Inflammatory macrophage (primary cell): ENCODE measurements at regions not wholly inside any gene's neighbourhood (a gene's known extent, or its start where the extent isn't known, plus 50 kb on each side); places are given as distances from the start of the nearest gene placed in this dataset.
"Not testable (repeated sequence)": the region's sequence is repeated elsewhere in the genome, so short reads cannot be mapped to it uniquely, and the experiment has no call there.

Experiments used
- DNase-seq, 2 donors: peaks; one replicate each; pipeline ENCODE4 v3.0.0-alpha.2; 2020 to 2022

DNA sequence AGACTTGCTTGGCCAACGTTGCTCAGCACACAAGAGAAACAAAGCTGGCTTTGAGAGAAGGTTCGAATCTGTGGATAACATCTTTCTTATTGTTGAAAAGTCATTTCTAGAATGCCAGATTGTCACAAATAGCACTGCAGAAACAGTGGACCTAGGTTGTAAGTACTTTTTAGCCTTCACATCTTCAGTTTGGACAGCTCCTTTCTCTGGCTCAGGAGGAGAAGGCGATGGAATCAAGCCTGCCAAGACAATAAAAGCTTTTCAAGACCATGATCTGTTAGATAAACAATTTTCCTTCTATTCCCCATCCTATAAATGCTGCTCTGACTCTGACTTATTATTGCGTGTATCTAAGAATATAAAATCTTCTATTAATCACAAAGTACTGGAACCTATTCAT, 615.2 kb upstream of the SEMA6A start:
- no peak for DNase-seq

DNA sequence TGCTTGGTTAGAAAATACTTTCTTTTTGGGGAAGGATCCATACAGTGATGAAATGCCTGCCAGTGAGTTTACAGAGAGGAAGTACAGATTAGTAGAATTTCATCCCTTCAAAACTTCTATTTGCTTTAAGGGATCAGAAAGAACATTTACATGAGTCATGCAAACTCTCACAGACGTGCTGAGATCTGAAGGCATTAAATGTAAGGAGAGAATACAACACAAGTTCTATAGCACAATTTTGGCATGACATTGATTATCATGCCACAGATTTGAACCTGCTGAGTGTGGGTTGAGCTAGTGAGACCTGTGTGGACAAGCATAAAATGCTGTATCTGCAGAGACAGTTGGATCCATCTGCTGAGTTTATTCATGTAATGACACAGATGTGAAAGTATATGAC, 613.6 kb upstream of the SEMA6A start:
- no peak for DNase-seq

DNA sequence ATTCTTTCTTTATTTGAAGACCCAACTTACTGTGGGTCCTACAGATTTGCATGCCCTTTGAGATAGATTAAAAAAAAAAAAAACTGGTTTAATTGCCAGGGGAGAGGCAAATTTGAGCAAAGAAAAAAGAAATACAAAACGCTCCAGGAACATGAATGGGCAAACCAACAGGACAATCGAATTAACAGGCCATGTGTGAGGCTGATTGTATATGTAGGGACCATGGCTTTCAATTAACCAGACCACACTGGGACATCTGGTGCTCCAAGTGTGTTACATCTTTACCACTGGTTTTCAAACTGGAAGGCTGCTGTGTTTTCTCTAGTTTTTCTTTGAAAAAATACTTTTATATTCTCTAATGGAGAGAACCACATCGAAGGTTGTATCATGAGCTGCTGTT, 612.1 kb upstream of the SEMA6A start:
- DNase-seq: no peak

DNA sequence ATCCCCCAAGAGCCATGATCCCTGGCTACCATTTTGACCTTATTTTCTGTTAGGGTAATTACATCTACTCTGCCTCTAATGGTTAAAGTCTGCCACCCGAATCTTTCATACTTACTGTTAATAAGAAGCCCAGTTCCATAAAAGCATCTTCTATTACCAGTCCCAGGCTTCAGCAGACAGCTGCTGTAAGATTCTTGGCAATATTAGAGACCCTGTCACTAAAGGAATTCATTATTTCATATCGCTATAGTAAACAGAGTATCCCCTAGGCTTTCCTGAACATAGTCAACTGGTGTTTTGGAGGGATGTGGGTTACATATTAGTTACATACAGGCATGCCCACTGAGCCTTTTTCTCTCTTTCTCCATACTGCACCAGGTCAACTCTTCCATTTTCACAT, 608.7 kb upstream of the SEMA6A start:
- no peak for DNase-seq

GRCh38 chr5:117182104-117182503, 607.5 kb upstream of the SEMA6A start:
- DNase-seq: no peak

GRCh38 chr5:117177302-117177701, 602.7 kb upstream of the SEMA6A start:
- DNase-seq: no peak

DNA sequence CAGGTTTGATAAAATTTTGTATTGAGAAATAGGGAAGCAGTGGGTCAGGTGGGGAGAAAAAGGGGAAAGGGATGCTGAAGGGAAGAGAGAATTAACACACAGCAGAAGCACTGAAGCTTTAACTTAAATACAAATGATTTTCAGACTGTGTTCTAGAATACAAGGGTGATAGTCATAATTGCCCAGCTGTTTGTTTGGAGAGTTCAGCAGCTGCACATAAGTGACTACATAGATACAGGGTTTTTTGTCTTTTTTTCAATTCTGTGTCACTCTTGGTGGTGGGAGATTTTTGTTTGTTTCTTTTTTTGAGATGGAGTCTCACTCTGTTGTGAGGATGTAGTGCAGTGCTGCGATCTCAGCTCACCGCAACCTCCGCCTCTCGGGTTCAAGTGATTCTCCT, 590.4 kb upstream of the SEMA6A start:
- no peak for DNase-seq

- no peak for DNase-seq
These were observed 587.2 kb upstream of the SEMA6A start for GRCh38 chr5:117161718-117162335.

GRCh38 chr5:117160391-117160790, 585.8 kb upstream of the SEMA6A start:
- no peak for DNase-seq

DNA sequence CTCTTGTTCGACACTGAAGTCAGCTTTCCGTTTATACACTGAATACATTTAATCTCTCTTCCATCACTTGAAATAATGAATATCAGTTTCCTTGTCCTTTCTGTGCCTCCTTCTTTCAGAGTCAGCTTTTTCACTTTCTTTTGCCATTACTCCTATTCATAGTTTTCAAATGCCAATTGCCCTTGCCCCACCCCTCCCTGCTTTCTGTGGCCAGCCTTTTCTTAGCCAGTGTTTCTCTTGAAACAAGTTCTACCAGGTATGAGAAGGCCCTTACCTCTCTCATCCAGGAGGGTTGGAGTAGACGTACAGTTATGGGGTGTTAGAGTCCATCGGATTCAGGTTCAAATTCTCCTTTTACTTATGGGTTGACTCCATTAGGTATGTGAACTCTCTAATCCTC, 574.7 kb upstream of the SEMA6A start:
- DNase-seq: no peak

DNA sequence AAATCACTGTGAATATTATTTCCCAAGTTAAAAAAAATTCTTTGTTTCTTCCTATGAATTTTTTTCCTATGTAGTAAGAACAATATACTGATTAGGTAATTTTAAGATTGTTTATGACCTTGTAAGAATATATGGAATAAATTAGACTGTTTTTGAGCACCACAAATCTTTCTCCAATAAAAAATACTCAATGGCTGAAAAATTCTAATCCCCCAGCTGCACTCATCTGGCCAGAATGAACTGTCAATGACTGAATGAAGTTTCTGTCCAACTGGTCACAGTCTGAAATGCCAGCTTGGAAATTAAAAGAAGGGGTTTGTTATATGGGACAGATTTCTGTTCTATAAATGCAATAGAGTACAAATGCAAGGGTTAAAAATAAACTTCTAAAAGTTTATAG, 569.5 kb upstream of the SEMA6A start:
- DNase-seq: no peak

GRCh38 chr5:117143406-117143805, 568.8 kb upstream of the SEMA6A start:
- no peak for DNase-seq

- DNase-seq: no peak
These were observed 563.9 kb upstream of the SEMA6A start for GRCh38 chr5:117138523-117138922.

DNA sequence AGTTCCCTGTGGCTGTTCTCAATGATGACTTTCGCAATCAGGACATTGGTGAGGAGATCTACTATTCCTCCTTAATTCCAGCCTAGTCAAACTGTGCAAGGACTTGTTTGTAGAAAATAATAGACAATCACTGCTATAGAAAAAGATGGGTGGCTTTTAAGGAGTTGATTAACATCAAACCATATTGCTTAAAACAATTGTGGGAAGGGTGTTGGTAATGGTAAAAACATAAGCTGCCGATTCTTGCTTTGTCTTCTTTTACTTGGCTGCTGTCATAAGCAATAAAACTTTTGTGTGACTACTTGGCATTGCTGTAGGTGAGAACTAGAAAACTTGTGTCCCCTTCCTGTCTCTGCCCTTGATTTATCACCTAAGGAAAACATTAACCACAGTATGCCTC, 561.2 kb upstream of the SEMA6A start:
- no peak for DNase-seq

DNA sequence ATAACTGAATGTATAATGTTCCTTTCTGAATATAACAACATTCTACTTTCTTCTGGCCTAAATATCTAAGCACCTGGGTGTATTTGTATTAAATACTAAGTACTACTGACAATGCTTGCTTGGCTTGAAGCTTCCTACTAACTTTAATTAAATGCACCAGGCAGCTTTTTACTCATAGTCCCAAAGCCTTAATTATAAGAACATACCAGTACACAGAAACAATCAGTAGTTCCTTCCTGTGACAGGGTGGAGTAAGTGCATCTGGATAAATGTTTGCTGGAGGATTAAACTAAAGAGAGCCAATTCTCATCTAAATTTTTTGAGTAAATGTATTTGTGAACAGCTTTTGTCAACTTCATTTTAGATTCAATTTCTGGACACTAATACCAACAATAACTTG, 558.6 kb upstream of the SEMA6A start:
- DNase-seq: no peak

- no peak for DNase-seq
These were observed 557.3 kb upstream of the SEMA6A start for GRCh38 chr5:117131876-117132275.

DNA sequence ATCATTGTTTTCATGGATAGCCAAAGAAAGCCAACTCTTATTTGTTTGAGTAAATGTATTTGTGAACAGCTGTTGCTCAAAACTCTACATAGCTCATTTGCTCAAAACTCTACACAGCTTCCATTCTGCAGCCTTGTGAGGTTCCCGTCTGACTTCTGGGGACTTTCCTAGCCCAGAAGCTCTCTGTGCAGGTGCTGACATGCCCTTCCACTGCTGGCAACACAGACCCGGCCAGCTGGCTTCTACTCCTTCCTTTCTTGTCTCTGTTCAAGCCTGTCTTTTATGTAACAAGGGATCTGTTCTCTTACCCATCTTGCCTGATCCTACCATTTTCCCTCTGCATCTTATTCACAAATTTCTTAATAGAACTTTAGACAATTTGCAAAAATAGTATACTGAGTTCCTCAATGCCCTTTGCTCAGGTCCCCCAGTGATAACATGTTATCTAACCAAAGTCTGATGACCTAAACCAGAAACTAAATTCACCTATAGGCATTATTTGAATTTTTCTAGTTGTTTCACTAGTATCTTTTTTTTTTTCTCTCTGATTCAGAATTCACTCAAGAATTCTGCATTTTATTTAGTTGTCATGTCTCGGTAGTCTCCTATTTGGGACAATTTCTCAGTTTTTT, 556.5 kb upstream of the SEMA6A start:
- DNase-seq: no peak

- DNase-seq: no peak
These were observed 543.9 kb upstream of the SEMA6A start for GRCh38 chr5:117118499-117118898.

DNA sequence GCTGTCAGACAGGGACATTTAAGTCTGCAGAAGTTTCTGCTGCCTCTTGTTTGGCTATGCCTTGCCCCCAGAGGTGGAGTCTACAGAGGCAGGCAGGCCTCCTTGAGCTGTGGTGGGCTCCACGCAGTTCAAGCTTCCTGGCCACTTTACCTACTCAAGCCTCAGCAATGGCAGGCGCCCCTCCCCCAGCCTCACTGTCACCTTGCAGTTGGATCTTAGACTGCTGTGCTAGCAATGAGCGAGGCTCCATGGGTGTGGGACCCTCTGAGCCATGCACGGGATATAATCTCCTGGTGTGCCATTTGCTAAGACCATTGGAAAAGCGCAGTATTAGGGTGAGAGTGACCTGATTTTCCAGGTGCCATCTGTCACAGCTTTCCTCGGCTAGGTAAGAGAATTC, 542.7 kb upstream of the SEMA6A start:
- not testable (repeated sequence) for DNase-seq

DNA sequence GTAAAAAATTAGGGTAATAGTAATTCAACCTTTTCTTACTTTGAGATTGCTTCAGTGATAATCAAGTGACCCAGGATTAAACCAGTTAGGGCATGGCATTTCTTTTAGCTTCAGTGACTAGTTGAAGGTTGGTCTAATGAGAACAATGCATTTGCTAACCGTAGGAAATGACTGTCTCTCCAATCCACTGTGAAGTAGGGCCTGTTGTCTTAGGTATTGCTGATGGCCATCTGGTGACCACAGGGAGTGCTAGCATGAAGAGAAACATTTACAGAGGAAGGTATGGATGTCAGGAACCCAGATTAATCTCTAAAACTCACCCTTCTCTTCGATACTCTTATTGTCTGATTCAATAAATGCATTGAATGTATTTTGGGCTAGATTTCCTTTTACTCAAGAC, 535.9 kb upstream of the SEMA6A start:
- no peak for DNase-seq

- no peak for DNase-seq
These were observed 533.2 kb upstream of the SEMA6A start for GRCh38 chr5:117107859-117108258.

- no peak for DNase-seq
These were observed 529.1 kb upstream of the SEMA6A start for GRCh38 chr5:117103703-117104102.

DNA sequence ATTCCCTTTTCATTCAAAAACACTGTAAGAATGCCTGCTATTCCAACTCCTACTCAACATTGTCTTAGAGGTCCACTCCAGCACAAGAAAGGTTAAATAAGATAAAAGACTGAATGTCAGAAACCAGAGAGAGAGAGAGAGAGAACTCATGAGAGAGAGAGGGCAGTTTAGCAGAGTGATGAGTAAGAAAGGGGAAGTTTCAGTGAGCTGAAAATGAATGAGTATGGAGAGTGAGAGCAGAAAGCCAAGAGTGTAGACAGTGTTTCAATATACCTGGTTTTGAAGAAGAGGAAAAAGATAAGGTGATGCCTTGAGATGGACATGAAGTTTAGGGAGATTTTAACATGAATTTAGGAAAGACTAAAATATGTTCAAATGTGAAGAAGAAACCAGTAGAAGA, 528.0 kb upstream of the SEMA6A start:
- no peak for DNase-seq

GRCh38 chr5:117100176-117100575, 525.6 kb upstream of the SEMA6A start:
- no peak for DNase-seq

DNA sequence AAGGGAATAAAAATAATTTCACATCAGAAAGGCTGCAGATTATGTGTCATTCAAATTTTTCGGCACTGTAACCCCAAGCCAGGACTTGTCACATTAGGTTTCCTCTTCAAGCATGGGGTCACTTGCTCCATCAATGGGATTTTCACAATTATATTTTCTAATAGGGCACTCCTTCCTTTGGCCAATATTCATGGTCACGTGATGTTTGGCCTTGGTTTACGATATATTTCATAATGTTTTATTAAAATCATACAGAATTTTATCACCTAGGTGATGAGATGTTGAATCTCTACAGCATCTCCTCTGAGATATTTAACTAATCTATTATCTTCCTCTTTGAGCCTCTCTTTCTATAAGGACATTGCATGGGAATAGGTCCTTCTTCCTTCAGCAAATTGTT, 523.5 kb upstream of the SEMA6A start:
- DNase-seq: no peak
